ENCODE measurements at regions not wholly inside any gene's neighbourhood (a gene's known extent, or its start where the extent isn't known, plus 50 kb on each side); places are given as distances from the start of the nearest gene placed in this dataset.

DNA sequence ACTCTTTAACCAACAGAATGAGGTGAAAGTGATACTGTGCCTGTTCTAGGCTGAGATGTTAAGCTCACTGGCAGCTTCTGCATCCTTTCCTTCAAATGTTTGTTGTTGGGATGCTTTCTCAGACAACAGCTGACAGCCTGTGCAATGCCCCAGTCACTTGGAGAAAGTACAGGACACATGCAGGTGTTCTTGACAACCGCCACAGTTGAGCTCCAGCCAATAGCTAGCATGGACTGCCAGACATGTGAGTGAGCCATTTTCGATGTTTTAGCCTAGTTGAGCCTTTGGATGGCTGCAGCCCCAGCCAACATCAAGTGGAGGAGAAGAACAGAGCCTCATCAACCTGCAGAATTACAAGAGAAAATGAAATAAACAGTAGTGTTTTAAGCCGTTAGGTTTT lies 94.1 kb upstream of the PPP3CA start:
- TF ChIP-seq TAF1 (IDR thresholded peaks at IDR 0.05; ENCODE audit: borderline replicate concordance, low read depth, low read length): no peak
- no peak for TF ChIP-seq POLR2A (IDR thresholded peaks at IDR 0.05; ENCODE audit: low read depth, low read length)
- TF ChIP-seq POLR2AphosphoS5 (IDR thresholded peaks at IDR 0.05; ENCODE audit: low read depth, low read length): no peak

Data from GM12892 (cell line).